CD4-positive, alpha-beta memory T cell (primary cell): ENCODE measurements at regions not wholly inside any gene's neighbourhood (a gene's known extent, or its start where the extent isn't known, plus 50 kb on each side); places are given as distances from the start of the nearest gene placed in this dataset.

Source experiments
- CTCF ChIA-PET: fragments of 350-600 bp; sonication (Branson Sonifier 250); formaldehyde crosslinking; loops from one replicate; lab custom pipeline; 2021; ENCODE audit warnings: inconsistent platforms; ENCODE audit not compliant: partially characterized antibody; lab: Charles Lee
- POLR2A ChIA-PET: fragments of 350-600 bp; sonication (Branson Sonifier 250); formaldehyde crosslinking; loops from one replicate; lab custom pipeline; 2021; ENCODE audit not compliant: partially characterized antibody; lab: Charles Lee
- DNase-seq, 5 donors: peaks; one replicate each; pipeline versions ENCODE4 v3.0.0 to v3.0.0-alpha.2; 2020 to 2022; ENCODE audit warnings: mixed read lengths in 1 of 5
- H3K27ac ChIP-seq: one replicate; pipeline ENCODE4 v1.7.0; 2013; ENCODE audit warnings: low read depth, low read length
- H3K27me3 ChIP-seq: 2 replicates; pipeline ENCODE4 v1.7.0; 2013; ENCODE audit warnings: mild to moderate bottlenecking, low read length, moderate library complexity; ENCODE audit not compliant: insufficient read depth
- H3K36me3 ChIP-seq: 2 replicates; pipeline ENCODE4 v1.7.0; 2013; ENCODE audit warnings: mild to moderate bottlenecking, low read length, moderate library complexity; ENCODE audit not compliant: insufficient read depth
- H3K4me1 ChIP-seq: 2 replicates; pipeline ENCODE4 v1.7.0; 2013; ENCODE audit warnings: mild to moderate bottlenecking, low read length, moderate library complexity; ENCODE audit not compliant: insufficient read depth
- H3K4me3 ChIP-seq, 2 donors: one replicate each; pipeline ENCODE4 v1.7.0; 2013; ENCODE audit warnings: low read length in 2 of 2, mild to moderate bottlenecking in 1 of 2
- H3K9me3 ChIP-seq, 2 donors: one replicate each; pipeline ENCODE4 v1.7.0; 2013; ENCODE audit warnings: low read length in 2 of 2, control low read depth in 1 of 2; ENCODE audit not compliant: control insufficient read depth in 1 of 2
- H3K27ac Mint-ChIP-seq, 7 donors: one replicate each; pipeline ENCODE4 v1.8.0; 2020 to 2021; ENCODE audit warnings: mixed read lengths in 7 of 7, mild to moderate bottlenecking in 6 of 7, inconsistent platforms in 3 of 7, moderate library complexity in 3 of 7
- H3K27me3 Mint-ChIP-seq, 2 donors: one replicate each; pipeline ENCODE4 v1.8.0; 2020 to 2021; ENCODE audit warnings: mixed read lengths in 2 of 2
- H3K36me3 Mint-ChIP-seq, 2 donors: one replicate each; pipeline ENCODE4 v1.8.0; 2020 to 2021; ENCODE audit warnings: mixed read lengths in 2 of 2, inconsistent platforms in 1 of 2, mild to moderate bottlenecking in 1 of 2
- H3K4me1 Mint-ChIP-seq, 4 donors: one replicate each; pipeline ENCODE4 v1.8.0; 2020 to 2021; ENCODE audit warnings: mixed read lengths in 4 of 4, mild to moderate bottlenecking in 1 of 4
- H3K4me3 Mint-ChIP-seq, 8 donors: one replicate each; pipeline ENCODE4 v1.8.0; 2020 to 2021; ENCODE audit warnings: mixed read lengths in 8 of 8, mild to moderate bottlenecking in 7 of 8, moderate library complexity in 6 of 8, inconsistent platforms in 3 of 8
- H3K9me3 Mint-ChIP-seq, 8 donors: one replicate each; pipeline ENCODE4 v1.8.0; 2020 to 2021; ENCODE audit warnings: mixed read lengths in 8 of 8, mild to moderate bottlenecking in 5 of 8, inconsistent platforms in 3 of 8, moderate library complexity in 1 of 8
- intact Hi-C: fragments of 100-400 bp; cut with micrococcal nuclease; formaldehyde crosslinking; loops from one replicate; pipeline ENCODE4 v1.15.1; 2023

- intact Hi-C loops, result no loop called here
- no peak overlapping the region for H3K27ac ChIP-seq
- H3K27me3 ChIP-seq, result no peaks in the 10 kb centered on the region
- no peaks in the 10 kb centered on the region for H3K4me1 Mint-ChIP-seq
- no peaks in the 10 kb centered on the region for H3K36me3 ChIP-seq
- no peak overlapping the region for H3K4me3 ChIP-seq
- ChIA-PET CTCF (no interaction called here), POLR2A (no interaction called here)
- H3K9me3 Mint-ChIP-seq, result peaks cover 0 to 3% (median 0%) of the 10 kb centered on the region in 8 donors
- H3K36me3 Mint-ChIP-seq, result no peaks in the 10 kb centered on the region
- H3K27me3 Mint-ChIP-seq, result no peaks in the 10 kb centered on the region
- H3K27ac Mint-ChIP-seq, result no peak overlapping the region
- H3K9me3 ChIP-seq, result no peaks in the 10 kb centered on the region
- DNase-seq, result no peak
- H3K4me1 ChIP-seq, result no peaks in the 10 kb centered on the region
- H3K4me3 Mint-ChIP-seq, result no peak overlapping the region
Observed at GRCh38 chr6:126625019-126625418, 285.1 kb downstream of the CENPW start.

GRCh38 chr6:126628125-126628524, 288.2 kb downstream of the CENPW start:
- ChIA-PET POLR2A (no interaction called here), CTCF (no interaction called here)
- Mint-ChIP-seq H3K36me3 (no peaks in the 10 kb centered on the region), H3K4me3 (no peak overlapping the region), H3K27ac (no peak overlapping the region), H3K4me1 (no peaks in the 10 kb centered on the region), H3K27me3 (no peaks in the 10 kb centered on the region), H3K9me3 (no peaks in the 10 kb centered on the region)
- intact Hi-C loops, result no loop called here
- Histone ChIP-seq H3K36me3 (no peaks in the 10 kb centered on the region), H3K9me3 (no peaks in the 10 kb centered on the region), H3K4me1 (no peaks in the 10 kb centered on the region), H3K27ac (no peak overlapping the region), H3K4me3 (no peak overlapping the region), H3K27me3 (no peaks in the 10 kb centered on the region)
- DNase-seq, result no peak

DNA sequence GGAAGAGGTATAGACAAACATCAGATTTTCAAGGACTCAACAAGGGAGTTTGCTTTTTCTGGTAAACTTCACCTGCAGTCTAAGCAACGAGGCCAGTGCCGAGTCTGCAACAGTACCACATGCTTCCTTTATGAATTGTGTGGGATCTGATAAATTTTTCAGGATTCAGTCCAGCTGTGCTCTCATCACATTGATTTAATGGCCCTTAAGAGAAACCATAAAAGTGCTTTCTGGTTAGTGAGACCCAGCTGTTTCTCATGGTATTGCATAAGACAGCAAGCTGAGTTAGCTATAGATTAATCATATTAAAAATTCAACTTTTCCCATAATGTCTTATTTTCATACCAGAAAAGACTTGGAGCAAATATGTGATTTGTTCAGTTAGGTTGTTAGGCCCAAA, 291.4 kb downstream of the CENPW start:
- Histone ChIP-seq H3K9me3 (no peaks in the 10 kb centered on the region), H3K27ac (no peak overlapping the region), H3K36me3 (no peaks in the 10 kb centered on the region), H3K27me3 (no peaks in the 10 kb centered on the region), H3K4me1 (no peaks in the 10 kb centered on the region), H3K4me3 (no peak overlapping the region)
- no peak overlapping the region for H3K27ac Mint-ChIP-seq
- no peaks in the 10 kb centered on the region for H3K27me3 Mint-ChIP-seq
- ChIA-PET POLR2A (no interaction called here), CTCF (no interaction called here)
- no peaks in the 10 kb centered on the region for H3K9me3 Mint-ChIP-seq
- H3K36me3 Mint-ChIP-seq, result no peaks in the 10 kb centered on the region
- H3K4me1 Mint-ChIP-seq, result no peaks in the 10 kb centered on the region
- intact Hi-C loops, result no loop called here
- no peak for DNase-seq
- H3K4me3 Mint-ChIP-seq, result no peak overlapping the region

DNA sequence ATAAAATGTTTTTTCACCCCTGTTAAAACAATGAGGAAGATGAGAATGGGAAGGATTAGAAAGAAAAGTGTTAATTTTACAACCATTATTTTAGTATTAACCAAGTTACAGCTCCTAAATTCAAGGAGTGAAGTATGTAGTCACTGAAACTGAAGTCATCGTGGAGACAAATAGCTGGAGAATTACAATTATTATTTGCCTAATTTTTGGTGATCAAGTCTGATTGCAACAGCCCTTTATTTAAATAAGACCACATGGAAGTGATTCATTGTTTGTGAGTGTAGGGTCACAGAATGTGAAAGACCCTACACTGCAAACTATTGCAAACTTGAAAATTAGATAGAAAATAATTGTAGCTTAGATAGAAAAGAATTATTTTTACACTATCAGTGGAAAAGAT, 292.4 kb downstream of the CENPW start:
- Histone ChIP-seq H3K36me3 (no peaks in the 10 kb centered on the region), H3K9me3 (no peaks in the 10 kb centered on the region), H3K4me3 (no peak overlapping the region), H3K4me1 (no peaks in the 10 kb centered on the region), H3K27ac (no peak overlapping the region), H3K27me3 (no peaks in the 10 kb centered on the region)
- POLR2A ChIA-PET, result no interaction called here
- CTCF ChIA-PET, result no interaction called here
- H3K27me3 Mint-ChIP-seq, result no peaks in the 10 kb centered on the region
- no peak overlapping the region for H3K27ac Mint-ChIP-seq
- H3K4me1 Mint-ChIP-seq, result no peaks in the 10 kb centered on the region
- no peak overlapping the region for H3K4me3 Mint-ChIP-seq
- H3K36me3 Mint-ChIP-seq, result no peaks in the 10 kb centered on the region
- H3K9me3 Mint-ChIP-seq, result no peaks in the 10 kb centered on the region
- intact Hi-C loops, result no loop called here
- DNase-seq, result no peak

DNA sequence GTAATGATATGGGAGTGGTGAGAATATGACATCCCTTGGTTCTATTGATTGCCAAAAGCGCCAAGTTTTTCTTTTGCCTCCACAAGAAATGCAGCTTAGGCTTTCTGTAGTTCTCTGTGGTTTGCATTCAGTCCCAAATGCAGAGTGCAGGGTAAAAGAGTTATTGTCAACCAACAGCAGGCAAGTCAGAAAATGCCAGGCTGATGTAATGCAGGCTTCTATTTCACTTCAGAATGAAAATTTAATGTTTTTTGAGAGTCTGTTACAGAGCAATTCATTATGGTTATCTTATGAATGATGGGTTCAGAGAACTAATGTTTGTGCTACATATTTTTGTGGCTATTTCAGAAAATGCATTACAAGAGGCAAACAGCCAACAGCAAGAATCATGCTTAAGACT, 293.5 kb downstream of the CENPW start:
- Histone ChIP-seq H3K27me3 (no peaks in the 10 kb centered on the region), H3K4me1 (no peaks in the 10 kb centered on the region), H3K36me3 (no peaks in the 10 kb centered on the region), H3K27ac (no peak overlapping the region), H3K9me3 (no peaks in the 10 kb centered on the region), H3K4me3 (no peak overlapping the region)
- intact Hi-C loops, result no loop called here
- Mint-ChIP-seq H3K27me3 (no peaks in the 10 kb centered on the region), H3K36me3 (no peaks in the 10 kb centered on the region), H3K4me3 (no peak overlapping the region), H3K9me3 (no peaks in the 10 kb centered on the region), H3K27ac (no peak overlapping the region), H3K4me1 (no peaks in the 10 kb centered on the region)
- CTCF ChIA-PET, result no interaction called here
- POLR2A ChIA-PET, result no interaction called here
- DNase-seq, result no peak

- DNase-seq, result no peak
- CTCF ChIA-PET, result no interaction called here
Observed at GRCh38 chr6:126640356-126640755, 300.4 kb downstream of the CENPW start.

DNA sequence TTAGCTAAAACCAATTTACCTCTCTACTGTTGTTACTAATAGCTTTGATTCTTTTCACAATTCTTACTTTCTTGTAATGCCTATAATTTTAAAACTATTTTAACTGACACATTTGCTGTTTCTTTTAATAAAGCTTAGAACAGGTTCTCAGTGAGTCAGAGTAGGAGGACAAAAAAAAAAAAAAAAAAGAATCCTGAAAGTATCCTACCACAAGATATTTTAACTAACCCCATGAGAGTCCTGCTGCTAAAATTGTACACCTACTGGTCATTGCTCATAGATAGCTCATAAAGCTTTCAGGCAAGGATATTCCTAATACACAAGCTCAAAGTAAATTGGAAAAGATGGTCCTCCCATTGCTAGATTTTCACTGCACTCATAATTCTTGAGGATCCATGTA, 301.0 kb downstream of the CENPW start:
- no peaks in the 10 kb centered on the region for H3K27me3 Mint-ChIP-seq
- Histone ChIP-seq H3K9me3 (no peaks in the 10 kb centered on the region), H3K36me3 (no peaks in the 10 kb centered on the region), H3K27me3 (no peaks in the 10 kb centered on the region), H3K4me3 (no peak overlapping the region), H3K4me1 (no peaks in the 10 kb centered on the region), H3K27ac (no peak overlapping the region)
- no peak overlapping the region for H3K4me3 Mint-ChIP-seq
- no peaks in the 10 kb centered on the region for H3K36me3 Mint-ChIP-seq
- DNase-seq, result no peak
- no peaks in the 10 kb centered on the region for H3K9me3 Mint-ChIP-seq
- intact Hi-C loops, result no loop called here
- ChIA-PET POLR2A (no interaction called here), CTCF (no interaction called here)
- no peaks in the 10 kb centered on the region for H3K4me1 Mint-ChIP-seq
- H3K27ac Mint-ChIP-seq, result no peak overlapping the region

More at GRCh38 chr6:126640356-126640755, 300.4 kb downstream of the CENPW start:
- Histone ChIP-seq H3K27ac (no peak overlapping the region), H3K9me3 (no peaks in the 10 kb centered on the region), H3K4me1 (no peaks in the 10 kb centered on the region), H3K4me3 (no peak overlapping the region), H3K36me3 (no peaks in the 10 kb centered on the region), H3K27me3 (no peaks in the 10 kb centered on the region)
- no peak overlapping the region for H3K27ac Mint-ChIP-seq
- POLR2A ChIA-PET, result no interaction called here
- no peaks in the 10 kb centered on the region for H3K27me3 Mint-ChIP-seq
- no peaks in the 10 kb centered on the region for H3K9me3 Mint-ChIP-seq
- intact Hi-C loops, result no loop called here
- no peaks in the 10 kb centered on the region for H3K36me3 Mint-ChIP-seq
- H3K4me3 Mint-ChIP-seq, result no peak overlapping the region
- no peaks in the 10 kb centered on the region for H3K4me1 Mint-ChIP-seq

GRCh38 chr6:126641641-126642040, 301.7 kb downstream of the CENPW start:
- Mint-ChIP-seq H3K27ac (no peak overlapping the region), H3K4me1 (no peaks in the 10 kb centered on the region), H3K27me3 (no peaks in the 10 kb centered on the region), H3K9me3 (no peaks in the 10 kb centered on the region), H3K36me3 (no peaks in the 10 kb centered on the region), H3K4me3 (no peak overlapping the region)
- ChIA-PET POLR2A (no interaction called here), CTCF (interaction anchor here (0.5 kb wide), 1 partner anchor 29 kb away, joined by 3 read pairs; no protein-coding TSS in a partner anchor)
- Histone ChIP-seq H3K4me3 (no peak overlapping the region), H3K4me1 (no peaks in the 10 kb centered on the region), H3K9me3 (no peaks in the 10 kb centered on the region), H3K36me3 (no peaks in the 10 kb centered on the region), H3K27me3 (no peaks in the 10 kb centered on the region), H3K27ac (no peak overlapping the region)
- intact Hi-C loops, result no loop called here
- DNase-seq, result no peak
